ENCODE measurements at regions not wholly inside any gene's neighbourhood (a gene's known extent, or its start where the extent isn't known, plus 50 kb on each side); places are given as distances from the start of the nearest gene placed in this dataset.

DNA sequence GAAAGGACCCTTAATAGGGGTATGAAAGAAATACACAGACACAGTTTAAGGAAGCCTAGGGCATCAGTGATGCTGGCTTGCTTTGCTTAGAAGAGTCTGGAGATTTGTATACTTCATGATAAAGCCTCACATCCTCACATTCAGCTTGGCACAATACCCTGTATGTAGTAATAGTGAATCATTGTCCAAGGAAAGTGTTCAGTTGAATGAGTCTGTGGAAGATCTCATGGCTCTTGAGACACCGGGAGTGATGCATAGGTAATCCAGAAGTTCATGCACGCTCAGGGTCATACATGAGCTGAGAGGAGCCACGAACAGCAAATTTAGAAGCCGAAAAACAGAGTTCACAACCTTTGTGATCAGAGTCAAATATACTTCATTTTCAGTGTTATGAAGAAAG is 537.2 kb upstream of the TMPRSS15 start:
- WGBS, 2 experiments (ENCODE audit: insufficient coverage in 1 of 2, insufficient read length in 1 of 2) = 86 to 93% methylated on average over 4 of the region's 4 CpGs
- H3K4me3 Mint-ChIP-seq = no peak overlapping the region
- peaks cover 9% of the 10 kb centered on the region for H3K9me3 Mint-ChIP-seq
- Histone ChIP-seq H3K4me1 (ENCODE audit: control insufficient read depth, insufficient read depth, low read length) (no peaks in the 10 kb centered on the region), H3K27ac (ENCODE audit: low read depth, low read length) (no peak overlapping the region), H3K4me3 (ENCODE audit: low read length) (no peak overlapping the region), H3K9me3 (ENCODE audit: control insufficient read depth, low read length) (no peaks in the 10 kb centered on the region), H3K36me3 (ENCODE audit: control insufficient read depth, insufficient read depth, low read length) (no peaks in the 10 kb centered on the region), H3K27me3 (ENCODE audit: control insufficient read depth, insufficient read depth, low read length, poor library complexity, severe bottlenecking) (no peaks in the 10 kb centered on the region), H3K9ac (ENCODE audit: extremely low read depth, low read length, poor library complexity, severe bottlenecking) (no peak overlapping the region)
- H3K27me3 Mint-ChIP-seq (ENCODE audit: insufficient read depth) = no peaks in the 10 kb centered on the region
- no peak overlapping the region for H3K27ac Mint-ChIP-seq
- H3K36me3 Mint-ChIP-seq (ENCODE audit: low read depth) = no peaks in the 10 kb centered on the region
- no peaks in the 10 kb centered on the region for H3K4me1 Mint-ChIP-seq
- no peak for TF ChIP-seq CTCF (conservative IDR thresholded peaks at IDR 0.05)
- DNase-seq = no peak

DNA sequence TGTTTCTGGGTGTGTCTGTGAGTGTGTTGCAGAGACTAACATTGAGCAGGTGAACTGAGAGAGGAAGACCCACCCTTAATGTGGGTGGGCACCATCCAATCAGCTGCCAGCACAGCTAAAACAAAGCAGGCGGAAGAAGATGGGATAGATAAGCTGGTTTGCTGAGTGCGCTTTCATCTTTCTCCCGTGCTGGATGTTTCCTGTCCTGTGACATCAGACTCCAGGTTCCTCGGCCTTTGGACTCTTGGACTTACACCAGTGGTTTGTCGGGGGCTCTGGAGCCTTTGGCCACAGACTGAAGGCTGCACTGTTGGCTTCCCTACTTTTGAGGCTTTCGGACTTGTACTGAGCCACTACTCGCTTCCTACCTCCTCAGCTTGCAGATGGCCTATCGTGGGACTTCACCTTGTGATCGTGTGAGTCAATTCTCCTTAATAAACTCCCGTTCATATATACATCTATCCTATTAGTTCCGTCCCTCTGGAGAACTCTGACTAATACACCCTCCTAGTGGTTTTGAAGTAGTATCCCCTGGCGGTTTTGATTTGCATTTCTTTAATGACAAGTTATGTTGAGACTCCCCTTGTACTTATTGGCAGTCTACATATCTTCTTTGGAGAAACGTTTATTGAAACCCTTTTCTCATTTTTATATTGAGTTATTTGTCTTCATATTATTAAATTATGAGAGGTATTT is 546.6 kb upstream of the TMPRSS15 start:
- Histone ChIP-seq H3K9me3 (ENCODE audit: control insufficient read depth, low read length) (no peaks in the 10 kb centered on the region), H3K27ac (ENCODE audit: low read depth, low read length) (no peak overlapping the region), H3K4me1 (ENCODE audit: control insufficient read depth, insufficient read depth, low read length) (peaks cover 4% of the 10 kb centered on the region), H3K9ac (ENCODE audit: extremely low read depth, low read length, poor library complexity, severe bottlenecking) (no peak overlapping the region), H3K27me3 (ENCODE audit: control insufficient read depth, insufficient read depth, low read length, poor library complexity, severe bottlenecking) (no peaks in the 10 kb centered on the region), H3K36me3 (ENCODE audit: control insufficient read depth, insufficient read depth, low read length) (no peaks in the 10 kb centered on the region), H3K4me3 (ENCODE audit: low read length) (no peak overlapping the region)
- Mint-ChIP-seq H3K27me3 (ENCODE audit: insufficient read depth) (no peaks in the 10 kb centered on the region), H3K27ac (no peak overlapping the region), H3K4me3 (no peak overlapping the region), H3K4me1 (peaks cover 7% of the 10 kb centered on the region), H3K36me3 (ENCODE audit: low read depth) (no peaks in the 10 kb centered on the region), H3K9me3 (no peaks in the 10 kb centered on the region)
- DNase-seq = no peak
- no peak for TF ChIP-seq CTCF (conservative IDR thresholded peaks at IDR 0.05)
- WGBS, 2 experiments (ENCODE audit: insufficient coverage in 1 of 2, insufficient read length in 1 of 2) = 91 to 93% methylated on average over 11 to 12 of the region's 13 CpGs

DNA sequence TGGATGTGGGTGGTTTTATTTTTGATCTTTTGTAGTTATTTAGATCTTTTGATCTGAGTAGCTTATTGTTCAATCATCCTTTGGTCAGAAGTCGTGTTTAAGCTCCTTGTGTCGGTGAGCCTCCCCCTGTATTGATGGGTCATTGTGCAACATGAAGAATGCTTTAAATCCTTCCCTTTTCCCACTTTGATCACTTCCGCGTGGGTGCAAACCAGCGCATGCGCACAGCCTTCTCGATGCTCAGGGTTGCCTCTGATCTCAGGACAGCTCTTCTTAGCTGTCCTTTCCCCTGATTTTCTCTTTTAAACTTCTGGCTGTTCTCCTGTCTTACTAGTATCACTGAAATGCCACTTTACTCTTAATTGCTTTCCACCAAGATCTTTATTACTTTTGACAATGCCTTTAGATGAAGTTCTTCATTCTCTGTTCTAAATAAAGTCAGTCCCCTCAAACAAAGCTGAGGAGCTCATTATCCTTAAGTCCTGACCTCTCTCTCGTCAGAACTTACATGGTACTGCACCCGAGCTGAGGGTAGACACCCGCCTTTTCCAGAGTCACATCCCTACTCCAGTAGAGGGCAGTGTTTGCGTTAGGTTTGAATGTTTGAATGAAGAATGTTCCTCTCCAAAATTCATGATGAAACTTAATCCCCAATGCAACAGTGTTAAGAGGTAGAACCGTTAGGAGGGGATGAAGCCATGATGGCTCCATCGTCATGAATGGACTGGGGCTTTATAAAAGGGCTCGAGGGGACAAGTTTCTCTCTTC is 547.9 kb upstream of the TMPRSS15 start:
- Mint-ChIP-seq H3K4me1 (peaks cover 7% of the 10 kb centered on the region), H3K9me3 (no peaks in the 10 kb centered on the region), H3K27me3 (ENCODE audit: insufficient read depth) (no peaks in the 10 kb centered on the region), H3K36me3 (ENCODE audit: low read depth) (no peaks in the 10 kb centered on the region), H3K27ac (no peak overlapping the region), H3K4me3 (no peak overlapping the region)
- Histone ChIP-seq H3K4me3 (ENCODE audit: low read length) (no peak overlapping the region), H3K27me3 (ENCODE audit: control insufficient read depth, insufficient read depth, low read length, poor library complexity, severe bottlenecking) (no peaks in the 10 kb centered on the region), H3K27ac (ENCODE audit: low read depth, low read length) (no peak overlapping the region), H3K9ac (ENCODE audit: extremely low read depth, low read length, poor library complexity, severe bottlenecking) (no peak overlapping the region), H3K4me1 (ENCODE audit: control insufficient read depth, insufficient read depth, low read length) (peaks cover 4% of the 10 kb centered on the region), H3K36me3 (ENCODE audit: control insufficient read depth, insufficient read depth, low read length) (no peaks in the 10 kb centered on the region), H3K9me3 (ENCODE audit: control insufficient read depth, low read length) (no peaks in the 10 kb centered on the region)
- peak; percentile 90 for TF ChIP-seq CTCF (conservative IDR thresholded peaks at IDR 0.05)
- 78 to 80% methylated on average over 6 to 13 of the region's 14 CpGs for WGBS, 2 experiments (ENCODE audit: insufficient coverage in 1 of 2, insufficient read length in 1 of 2)
- peak; percentile 82 for DNase-seq

Data from endodermal cell (in vitro differentiated cells).